ENCODE measurements at regions not wholly inside any gene's neighbourhood (a gene's known extent, or its start where the extent isn't known, plus 50 kb on each side); places are given as distances from the start of the nearest gene placed in this dataset.

DNA sequence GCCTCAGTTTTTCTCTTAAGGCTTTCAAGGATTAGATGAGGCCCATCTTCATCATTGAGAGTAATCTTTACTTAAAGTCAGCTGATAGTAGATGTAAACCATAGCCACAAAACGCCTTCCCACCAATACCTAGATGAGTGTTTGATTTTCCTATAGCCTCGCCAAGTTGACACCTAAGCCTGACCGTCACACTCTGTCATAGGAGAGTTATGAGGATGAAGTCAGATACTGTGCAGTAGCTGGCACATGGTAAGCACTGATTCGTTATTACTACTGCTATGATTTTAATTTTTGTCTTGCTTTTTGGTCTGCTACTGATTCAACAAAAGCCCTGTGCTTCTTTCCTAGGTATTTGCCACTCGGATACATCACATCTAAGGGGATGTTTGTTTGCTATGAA lies 395.5 kb downstream of the RPS6KC1 start:
- no peaks in the 10 kb centered on the region for H3K36me3 ChIP-seq (ENCODE audit: insufficient read depth, low read length)
- no peak overlapping the region for H2AFZ ChIP-seq (ENCODE audit: low read length)
- no peaks in the 10 kb centered on the region for H3K27me3 ChIP-seq (ENCODE audit: insufficient read depth, low read length)
- no peak overlapping the region for H3K4me3 ChIP-seq (ENCODE audit: low read depth, low read length, poor library complexity, severe bottlenecking)
- H3K4me1 ChIP-seq (ENCODE audit: insufficient read depth, low read length, severe bottlenecking), result no peaks in the 10 kb centered on the region
- no peaks in the 10 kb centered on the region for H3K9me2 ChIP-seq (ENCODE audit: low read depth, low read length)
- no peak overlapping the region for H3K4me2 ChIP-seq (ENCODE audit: low read length)
- TF ChIP-seq EZH2 (IDR thresholded peaks at IDR 0.05; ENCODE audit: borderline replicate concordance, low read length), result no peak
- TF ChIP-seq, protein P1, sequence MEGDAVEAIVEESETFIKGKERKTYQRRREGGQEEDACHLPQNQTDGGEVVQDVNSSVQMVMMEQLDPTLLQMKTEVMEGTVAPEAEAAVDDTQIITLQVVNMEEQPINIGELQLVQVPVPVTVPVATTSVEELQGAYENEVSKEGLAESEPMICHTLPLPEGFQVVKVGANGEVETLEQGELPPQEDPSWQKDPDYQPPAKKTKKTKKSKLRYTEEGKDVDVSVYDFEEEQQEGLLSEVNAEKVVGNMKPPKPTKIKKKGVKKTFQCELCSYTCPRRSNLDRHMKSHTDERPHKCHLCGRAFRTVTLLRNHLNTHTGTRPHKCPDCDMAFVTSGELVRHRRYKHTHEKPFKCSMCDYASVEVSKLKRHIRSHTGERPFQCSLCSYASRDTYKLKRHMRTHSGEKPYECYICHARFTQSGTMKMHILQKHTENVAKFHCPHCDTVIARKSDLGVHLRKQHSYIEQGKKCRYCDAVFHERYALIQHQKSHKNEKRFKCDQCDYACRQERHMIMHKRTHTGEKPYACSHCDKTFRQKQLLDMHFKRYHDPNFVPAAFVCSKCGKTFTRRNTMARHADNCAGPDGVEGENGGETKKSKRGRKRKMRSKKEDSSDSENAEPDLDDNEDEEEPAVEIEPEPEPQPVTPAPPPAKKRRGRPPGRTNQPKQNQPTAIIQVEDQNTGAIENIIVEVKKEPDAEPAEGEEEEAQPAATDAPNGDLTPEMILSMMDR (IDR thresholded peaks at IDR 0.05; ENCODE audit: low read length), result no peak
- H3K79me2 ChIP-seq (ENCODE audit: insufficient read depth, low read length), result no peaks in the 10 kb centered on the region
- H3F3A ChIP-seq (ENCODE audit: insufficient read depth, low read length), result no peaks in the 10 kb centered on the region
- no peaks in the 10 kb centered on the region for H4K20me1 ChIP-seq (ENCODE audit: insufficient read depth, low read length)
- H3K9me3 ChIP-seq (ENCODE audit: low read length), result no peaks in the 10 kb centered on the region
- no peak overlapping the region for H3K9ac ChIP-seq (ENCODE audit: low read length)
- no peak overlapping the region for H3K27ac ChIP-seq (ENCODE audit: low read depth, low read length, poor library complexity, severe bottlenecking)

DNA sequence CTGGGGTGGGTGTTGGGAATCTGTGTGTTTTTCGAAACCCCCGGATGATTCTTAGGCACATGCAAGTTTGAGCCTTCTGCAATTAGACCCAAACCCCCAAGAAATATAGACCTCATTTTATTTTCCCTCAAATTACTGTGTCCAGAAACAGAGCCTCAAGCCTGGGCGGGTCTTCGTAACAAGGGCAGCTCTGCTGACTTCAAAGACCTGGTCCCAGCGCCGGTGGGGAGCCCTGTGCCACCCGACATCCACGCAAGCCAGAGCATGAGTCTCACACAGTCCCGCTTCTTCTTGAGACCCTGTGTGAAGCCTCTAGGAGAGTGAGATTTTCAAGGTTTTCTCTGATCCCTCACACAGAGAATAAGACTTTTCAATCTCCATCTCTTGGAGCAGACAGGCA lies 397.3 kb downstream of the RPS6KC1 start:
- Histone ChIP-seq H2AFZ (ENCODE audit: low read length) (no peak overlapping the region), H3K4me3 (ENCODE audit: low read depth, low read length, poor library complexity, severe bottlenecking) (no peak overlapping the region), H3K9ac (ENCODE audit: low read length) (no peak overlapping the region), H3K9me2 (ENCODE audit: low read depth, low read length) (no peaks in the 10 kb centered on the region), H3K36me3 (ENCODE audit: insufficient read depth, low read length) (no peaks in the 10 kb centered on the region), H3F3A (ENCODE audit: insufficient read depth, low read length) (no peaks in the 10 kb centered on the region), H3K4me1 (ENCODE audit: insufficient read depth, low read length, severe bottlenecking) (no peaks in the 10 kb centered on the region), H4K20me1 (ENCODE audit: insufficient read depth, low read length) (no peaks in the 10 kb centered on the region), H3K27me3 (ENCODE audit: insufficient read depth, low read length) (no peaks in the 10 kb centered on the region), H3K9me3 (ENCODE audit: low read length) (no peaks in the 10 kb centered on the region), H3K79me2 (ENCODE audit: insufficient read depth, low read length) (no peaks in the 10 kb centered on the region), H3K4me2 (ENCODE audit: low read length) (no peak overlapping the region), H3K27ac (ENCODE audit: low read depth, low read length, poor library complexity, severe bottlenecking) (no peak overlapping the region)
- TF ChIP-seq EZH2 (IDR thresholded peaks at IDR 0.05; ENCODE audit: borderline replicate concordance, low read length), result no peak
- TF ChIP-seq, protein P1 (IDR thresholded peaks at IDR 0.05; ENCODE audit: low read length), result no peak

DNA sequence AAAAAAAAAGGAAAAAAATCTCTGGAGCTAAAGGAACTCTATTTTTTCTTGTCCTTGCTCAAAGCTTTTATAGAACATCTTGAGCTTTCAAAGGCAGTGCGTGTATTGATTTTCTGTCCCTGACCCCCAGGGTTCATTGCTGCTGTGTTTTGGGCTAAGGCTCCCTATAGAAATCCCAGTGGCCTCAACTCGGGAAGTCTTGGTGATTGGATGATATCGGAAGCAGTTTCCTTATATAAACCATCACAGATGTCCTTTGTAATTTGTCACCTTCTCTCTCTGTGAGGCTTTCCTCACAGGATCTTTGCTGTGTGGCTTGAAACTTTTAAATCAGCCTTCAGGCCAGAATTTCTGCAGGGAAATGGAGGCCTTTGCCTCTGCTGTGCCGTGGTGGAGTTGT lies 397.7 kb downstream of the RPS6KC1 start:
- Histone ChIP-seq H3K27ac (ENCODE audit: low read depth, low read length, poor library complexity, severe bottlenecking) (no peak overlapping the region), H3K9me3 (ENCODE audit: low read length) (no peaks in the 10 kb centered on the region), H2AFZ (ENCODE audit: low read length) (no peak overlapping the region), H3K79me2 (ENCODE audit: insufficient read depth, low read length) (no peaks in the 10 kb centered on the region), H3K27me3 (ENCODE audit: insufficient read depth, low read length) (no peaks in the 10 kb centered on the region), H3K4me2 (ENCODE audit: low read length) (no peak overlapping the region), H3K4me1 (ENCODE audit: insufficient read depth, low read length, severe bottlenecking) (no peaks in the 10 kb centered on the region), H3K9ac (ENCODE audit: low read length) (no peak overlapping the region), H4K20me1 (ENCODE audit: insufficient read depth, low read length) (no peaks in the 10 kb centered on the region), H3K4me3 (ENCODE audit: low read depth, low read length, poor library complexity, severe bottlenecking) (no peak overlapping the region), H3K9me2 (ENCODE audit: low read depth, low read length) (no peaks in the 10 kb centered on the region), H3K36me3 (ENCODE audit: insufficient read depth, low read length) (no peaks in the 10 kb centered on the region), H3F3A (ENCODE audit: insufficient read depth, low read length) (no peaks in the 10 kb centered on the region)
- no peak for TF ChIP-seq EZH2 (IDR thresholded peaks at IDR 0.05; ENCODE audit: borderline replicate concordance, low read length)
- TF ChIP-seq, protein P1 (IDR thresholded peaks at IDR 0.05; ENCODE audit: low read length), result no peak

Data from OCI-LY1 (cell line).